Stomach (tissue), 8 donors: ENCODE measurements at regions not wholly inside any gene's neighbourhood (a gene's known extent, or its start where the extent isn't known, plus 50 kb on each side); places are given as distances from the start of the nearest gene placed in this dataset.
A peak's percentile ranks its signal among the peaks of the same experiment; 100 is the strongest.

Source experiments
- DNase-seq, 2 donors: peaks; one replicate each; pipeline versions ENCODE4 v3.0.0 to v3.0.0-alpha.2; 2013 to 2019
- H3K27ac ChIP-seq, 5 donors: fragments of 200-600 bp in 4 of 5; sonication (generic) in 4 of 5; one replicate each; pipeline ENCODE4 v1.5.1; 2013 to 2019; ENCODE audit warnings: mild to moderate bottlenecking in 1 of 5, moderate library complexity in 1 of 5
- H3K27me3 ChIP-seq, 3 donors: fragments of 200-600 bp; sonication (generic); one replicate each; pipeline ENCODE4 v1.5.1; 2017 to 2019; ENCODE audit warnings: mixed run types in 1 of 3
- H3K36me3 ChIP-seq, 4 donors: fragments of 200-600 bp; sonication (generic); 1 replicate in 3 of 4; 2 replicates in 1 of 4; pipeline ENCODE4 v1.5.1; 2016 to 2019
- H3K4me1 ChIP-seq, 4 donors: fragments of 200-600 bp; sonication (generic); one replicate each; pipeline ENCODE4 v1.5.1; 2016 to 2019
- H3K4me3 ChIP-seq, 4 donors: fragments of 200-600 bp; sonication (generic) in 3 of 4; one replicate each; pipeline ENCODE4 v1.5.1; 2016 to 2019; ENCODE audit warnings: mild to moderate bottlenecking in 1 of 4
- H3K9me3 ChIP-seq, 4 donors: fragments of 200-600 bp; sonication (generic); one replicate each; pipeline ENCODE4 v1.5.1; 2016 to 2019
- EP300 ChIP-seq: sonication (generic); formaldehyde crosslinking; IDR thresholded peaks from one replicate; pipeline ENCODE4 v1.6.1; 2017; ENCODE audit warnings: antibody characterized with exemption
- POLR2A ChIP-seq, 4 donors: fragments of 450-650 bp; IDR thresholded peaks; one replicate each; pipeline ENCODE4 v1.6.1; 2016; ENCODE audit warnings: antibody characterized with exemption in 4 of 4, control low read depth in 2 of 4, mild to moderate bottlenecking in 1 of 4, moderate library complexity in 1 of 4
- POLR2AphosphoS5 ChIP-seq, 3 donors: sonication (generic); formaldehyde crosslinking; IDR thresholded peaks; one replicate each; pipeline ENCODE4 v1.6.1; 2016; ENCODE audit warnings: antibody characterized with exemption in 3 of 3
- WGBS, 5 donors: extraction: QIAGEN DNeasy Blood & Tissue Kit in 3 of 5; methylation state at CpG; one replicate each; pipeline versions ENCODE4 v1.1.5 to v1.1.7; 2013 to 2018; 5-methylcytosine and 5-hydroxymethylcytosine counted together
- intact Hi-C: fragments of 100-400 bp; cut with DNase I; formaldehyde crosslinking; loops from one replicate; pipeline ENCODE4 v1.15.1; 2023; ENCODE audit warnings: low total_unique reads
- TF ChIP-seq, protein P1 (sequence below), 7 experiments: fragments of 450-650 bp in 4 of 7; fragments of 200-600 bp in 3 of 7; sonication (generic) in 3 of 7; IDR thresholded peaks; one replicate each; pipeline ENCODE4 v1.5.1; 2016 to 2019; ENCODE audit warnings: antibody characterized with exemption in 7 of 7, control low read depth in 2 of 7, mild to moderate bottlenecking in 1 of 7
- donor health status: healthy with polysubstance abuse.
- donor health status: Bipolar disorder and iron deficiency.
- donor health status: healthy.

DNA sequence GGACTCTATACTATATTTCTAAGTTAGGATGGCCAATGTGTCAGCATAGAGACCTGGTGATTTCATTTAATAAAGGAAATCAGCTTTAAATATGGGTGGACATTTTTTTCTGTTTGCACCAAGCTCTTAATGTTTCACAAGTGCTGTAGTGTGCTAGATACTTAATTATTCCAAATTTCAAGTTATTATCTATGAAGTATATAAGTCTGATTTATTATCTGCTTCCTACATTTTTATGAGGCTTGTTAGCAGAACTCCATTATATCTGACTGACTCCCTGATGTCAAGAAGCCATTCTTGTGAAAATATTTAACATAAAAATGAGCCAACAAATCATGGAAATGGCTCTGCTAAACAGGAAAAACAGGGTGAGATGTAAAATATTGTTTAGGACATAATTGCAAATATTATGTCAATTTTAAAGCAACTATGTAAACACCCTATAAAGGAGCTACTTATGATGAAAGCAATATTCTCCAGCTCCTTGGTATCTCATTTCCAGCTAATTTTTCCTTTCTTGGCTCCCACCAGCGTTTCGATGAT is 1415.2 kb downstream of the GATA3 start:
- Histone ChIP-seq H3K27me3 (no peaks in the 10 kb centered on the region), H3K4me3 (no peak overlapping the region), H3K27ac (no peak overlapping the region), H3K9me3 (no peaks in the 10 kb centered on the region), H3K36me3 (no peaks in the 10 kb centered on the region), H3K4me1 (no peaks in the 10 kb centered on the region)
- intact Hi-C loops: no loop called here
- 70 to 86% (median 77%) methylated on average over 2 of the region's 2 CpGs for WGBS, 5 donors
- no peak for TF ChIP-seq EP300
- no peak for DNase-seq

DNA sequence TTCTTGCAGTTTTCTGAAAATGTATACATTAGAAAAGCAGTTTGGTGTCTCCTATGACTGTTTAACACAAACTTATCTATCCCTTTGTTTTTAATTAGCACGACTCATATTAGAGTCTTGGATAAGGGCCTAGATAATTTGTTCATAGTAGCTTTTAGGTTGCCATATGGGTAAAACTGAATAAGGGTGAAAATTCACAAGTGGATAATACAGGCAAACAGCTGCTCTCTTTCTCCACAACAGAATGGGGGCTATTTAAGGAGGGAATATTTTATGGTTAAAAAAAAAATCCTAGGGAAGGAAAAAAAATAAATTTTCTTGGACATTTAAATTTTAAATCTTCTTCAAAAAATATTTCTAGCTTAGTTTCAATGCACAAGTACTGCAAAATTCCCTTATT is 1416.1 kb downstream of the GATA3 start:
- intact Hi-C loops: no loop called here
- DNase-seq: no peak
- H3K36me3 ChIP-seq: no peaks in the 10 kb centered on the region
- H3K27ac ChIP-seq: no peak overlapping the region
- WGBS, 5 donors: 54 to 66% (median 59%) methylated on average over 1 of the region's 1 CpG
- TF ChIP-seq EP300 (no peak), POLR2AphosphoS5 (IDR thresholded peaks at IDR 0.05) (no peak), POLR2A (IDR thresholded peaks at IDR 0.05) (no peak)
- TF ChIP-seq, protein P1, sequence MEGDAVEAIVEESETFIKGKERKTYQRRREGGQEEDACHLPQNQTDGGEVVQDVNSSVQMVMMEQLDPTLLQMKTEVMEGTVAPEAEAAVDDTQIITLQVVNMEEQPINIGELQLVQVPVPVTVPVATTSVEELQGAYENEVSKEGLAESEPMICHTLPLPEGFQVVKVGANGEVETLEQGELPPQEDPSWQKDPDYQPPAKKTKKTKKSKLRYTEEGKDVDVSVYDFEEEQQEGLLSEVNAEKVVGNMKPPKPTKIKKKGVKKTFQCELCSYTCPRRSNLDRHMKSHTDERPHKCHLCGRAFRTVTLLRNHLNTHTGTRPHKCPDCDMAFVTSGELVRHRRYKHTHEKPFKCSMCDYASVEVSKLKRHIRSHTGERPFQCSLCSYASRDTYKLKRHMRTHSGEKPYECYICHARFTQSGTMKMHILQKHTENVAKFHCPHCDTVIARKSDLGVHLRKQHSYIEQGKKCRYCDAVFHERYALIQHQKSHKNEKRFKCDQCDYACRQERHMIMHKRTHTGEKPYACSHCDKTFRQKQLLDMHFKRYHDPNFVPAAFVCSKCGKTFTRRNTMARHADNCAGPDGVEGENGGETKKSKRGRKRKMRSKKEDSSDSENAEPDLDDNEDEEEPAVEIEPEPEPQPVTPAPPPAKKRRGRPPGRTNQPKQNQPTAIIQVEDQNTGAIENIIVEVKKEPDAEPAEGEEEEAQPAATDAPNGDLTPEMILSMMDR (IDR thresholded peaks at IDR 0.05): no peak
- no peaks in the 10 kb centered on the region for H3K4me1 ChIP-seq
- H3K9me3 ChIP-seq: no peaks in the 10 kb centered on the region
- no peak overlapping the region for H3K4me3 ChIP-seq
- H3K27me3 ChIP-seq: no peaks in the 10 kb centered on the region

DNA sequence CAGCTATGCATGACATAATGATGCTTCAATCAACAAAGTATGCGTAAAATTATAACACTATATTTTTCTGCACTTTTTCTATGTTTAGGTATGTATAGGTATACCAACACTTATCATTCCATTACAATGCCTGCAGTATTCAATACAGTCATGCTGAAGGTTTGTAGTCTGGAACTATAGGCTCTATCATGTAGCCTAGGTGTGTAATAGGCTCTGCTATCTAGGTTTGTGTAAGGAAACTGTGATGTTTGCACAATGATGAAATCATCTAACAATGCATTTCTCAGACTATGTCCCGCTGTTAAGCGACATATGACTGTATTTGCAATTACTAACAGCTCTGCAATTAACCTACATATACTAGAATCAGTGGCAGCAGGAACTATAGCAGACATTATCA is 1447.5 kb downstream of the GATA3 start:
- no peak overlapping the region for H3K27ac ChIP-seq
- H3K4me3 ChIP-seq: no peak overlapping the region
- H3K4me1 ChIP-seq: no peaks in the 10 kb centered on the region
- H3K9me3 ChIP-seq: no peaks in the 10 kb centered on the region
- 33 to 75% (median 53%) methylated on average over 3 of the region's 3 CpGs for WGBS, 5 donors
- H3K27me3 ChIP-seq: no peaks in the 10 kb centered on the region
- no peaks in the 10 kb centered on the region for H3K36me3 ChIP-seq
- DNase-seq: peak in 1 of 2 donors; percentile 11
- no peak for TF ChIP-seq EP300
- no peak for TF ChIP-seq POLR2A (IDR thresholded peaks at IDR 0.05)
- TF ChIP-seq POLR2AphosphoS5 (IDR thresholded peaks at IDR 0.05): no peak
- TF ChIP-seq, protein P1 (IDR thresholded peaks at IDR 0.05): no peak
- intact Hi-C loops: no loop called here

DNA sequence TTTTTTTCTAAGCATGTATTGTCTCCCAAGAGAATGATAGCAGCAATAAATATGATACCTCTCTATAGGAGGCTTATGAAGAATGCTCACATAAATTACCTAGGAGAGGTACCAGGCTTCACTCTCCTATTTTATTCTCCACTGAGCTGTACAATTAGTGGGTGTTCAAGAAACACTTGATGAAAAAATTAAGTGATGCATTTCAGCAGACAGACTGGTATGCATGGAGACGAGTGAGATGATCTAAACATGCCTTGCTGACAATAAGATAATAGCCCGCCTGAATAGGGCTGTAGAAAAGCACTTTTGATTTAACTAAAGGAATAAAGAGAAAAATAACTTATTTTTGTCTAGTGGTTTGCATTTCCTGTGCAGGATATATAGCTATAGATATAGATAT is 1449.7 kb downstream of the GATA3 start:
- Histone ChIP-seq H3K9me3 (peaks cover 0 to 9% (median 0%) of the 10 kb centered on the region in 4 donors), H3K36me3 (no peaks in the 10 kb centered on the region), H3K27me3 (no peaks in the 10 kb centered on the region), H3K4me1 (no peaks in the 10 kb centered on the region), H3K27ac (no peak overlapping the region), H3K4me3 (no peak overlapping the region)
- 83 to 89% (median 84%) methylated on average over 2 of the region's 2 CpGs for WGBS, 5 donors
- TF ChIP-seq POLR2A (IDR thresholded peaks at IDR 0.05) (no peak), POLR2AphosphoS5 (IDR thresholded peaks at IDR 0.05) (no peak), EP300 (no peak)
- TF ChIP-seq, protein P1 (IDR thresholded peaks at IDR 0.05): no peak
- no peak for DNase-seq
- intact Hi-C loops: no loop called here

DNA sequence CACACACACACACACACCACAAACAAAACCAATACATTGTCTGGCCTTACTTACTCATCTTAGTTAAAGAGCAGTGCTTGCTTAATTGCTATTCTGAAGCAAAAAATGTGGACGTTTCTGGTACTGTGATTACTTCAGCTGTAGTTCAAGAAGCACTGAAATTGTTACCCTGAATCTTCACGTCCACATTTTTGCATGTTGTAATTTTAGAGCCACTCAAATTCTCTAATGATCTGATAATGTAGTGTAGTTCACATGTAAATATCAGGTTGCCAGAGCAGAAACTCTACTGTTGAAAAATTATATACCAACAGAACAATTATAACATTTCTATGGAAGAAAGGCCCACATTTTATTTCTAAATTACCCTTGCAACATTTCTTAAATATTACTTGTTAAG is 1451.1 kb downstream of the GATA3 start:
- Histone ChIP-seq H3K4me1 (no peaks in the 10 kb centered on the region), H3K9me3 (peaks cover 0 to 9% (median 0%) of the 10 kb centered on the region in 4 donors), H3K36me3 (no peaks in the 10 kb centered on the region), H3K27ac (no peak overlapping the region), H3K27me3 (no peaks in the 10 kb centered on the region), H3K4me3 (no peak overlapping the region)
- TF ChIP-seq POLR2AphosphoS5 (IDR thresholded peaks at IDR 0.05) (no peak), EP300 (no peak), POLR2A (IDR thresholded peaks at IDR 0.05) (no peak)
- TF ChIP-seq, protein P1 (IDR thresholded peaks at IDR 0.05): no peak
- WGBS, 5 donors: 35 to 49% (median 40%) methylated on average over 2 of the region's 2 CpGs
- intact Hi-C loops: no loop called here
- no peak for DNase-seq
